DND-41 (cell line): ENCODE measurements at regions not wholly inside any gene's neighbourhood (a gene's known extent, or its start where the extent isn't known, plus 50 kb on each side); places are given as distances from the start of the nearest gene placed in this dataset.

Experiments
- ATAC-seq: fragments of 200-7000 bp; cut with Tn5 transposase; 3 replicates; pipeline ENCODE4 v1.9.1; 2021; ENCODE audit warnings: low read depth; ENCODE audit not compliant: insufficient read depth
- DNase-seq: peaks from one replicate; pipeline ENCODE4 v3.0.0-alpha.2; 2020
- H2AFZ ChIP-seq: 2 replicates; pipeline ENCODE4 v1.6.0; 2012; ENCODE audit warnings: low read depth, low read length
- H3K27ac ChIP-seq: 2 replicates; pipeline ENCODE4 v1.5.1; 2012; ENCODE audit warnings: low read length, inconsistent platforms
- H3K27me3 ChIP-seq: fragments of 200-600 bp; sonication (generic); 2 replicates; pipeline ENCODE4 v1.6.0; 2012; ENCODE audit warnings: low read length, mild to moderate bottlenecking, inconsistent platforms; ENCODE audit not compliant: insufficient read depth, poor library complexity
- H3K36me3 ChIP-seq: 2 replicates; pipeline ENCODE4 v1.5.1; 2012; ENCODE audit warnings: low read length, inconsistent platforms; ENCODE audit not compliant: insufficient read depth
- H3K4me1 ChIP-seq: 2 replicates; pipeline ENCODE4 v1.5.1; 2012; ENCODE audit warnings: mild to moderate bottlenecking, low read length; ENCODE audit not compliant: insufficient read depth
- H3K4me2 ChIP-seq: 2 replicates; pipeline ENCODE4 v1.6.0; 2012; ENCODE audit warnings: mild to moderate bottlenecking, moderate library complexity, low read length, inconsistent platforms; ENCODE audit not compliant: insufficient read depth
- H3K4me3 ChIP-seq, 2 experiments: fragments of 200-600 bp in 1 of 2; shearing (Covaris generic) in 1 of 2; 2 replicates each; pipeline ENCODE4 v1.5.1; 2012 to 2016; ENCODE audit warnings: inconsistent platforms in 2 of 2, low read length in 2 of 2, mild to moderate bottlenecking in 2 of 2, low read depth in 1 of 2, moderate library complexity in 1 of 2
- H3K79me2 ChIP-seq: 2 replicates; pipeline ENCODE4 v1.6.0; 2012; ENCODE audit warnings: low read length, inconsistent platforms; ENCODE audit not compliant: insufficient read depth
- H3K9ac ChIP-seq: 2 replicates; pipeline ENCODE4 v1.6.0; 2012; ENCODE audit warnings: low read depth, mild to moderate bottlenecking, inconsistent platforms, low read length, moderate library complexity
- H3K9me3 ChIP-seq: 2 replicates; pipeline ENCODE4 v1.5.1; 2012; ENCODE audit warnings: low read length, moderate library complexity, mild to moderate bottlenecking, inconsistent platforms; ENCODE audit not compliant: insufficient read depth, severe bottlenecking
- H4K20me1 ChIP-seq: 2 replicates; pipeline ENCODE4 v1.6.0; 2012; ENCODE audit warnings: low read length; ENCODE audit not compliant: insufficient read depth
- EZH2 ChIP-seq: IDR thresholded peaks from 3 replicates; pipeline ENCODE4 v1.6.1; 2012; ENCODE audit warnings: borderline replicate concordance, low read depth, mild to moderate bottlenecking, moderate library complexity, low read length, inconsistent platforms; ENCODE audit not compliant: severe bottlenecking
- TF ChIP-seq, protein P1 (sequence below): IDR thresholded peaks from 2 replicates; pipeline ENCODE4 v1.5.1; 2012; ENCODE audit warnings: borderline replicate concordance, low read length, moderate library complexity, mild to moderate bottlenecking; ENCODE audit not compliant: poor library complexity, severe bottlenecking; ENCODE audit errors: extremely low read depth

DNA sequence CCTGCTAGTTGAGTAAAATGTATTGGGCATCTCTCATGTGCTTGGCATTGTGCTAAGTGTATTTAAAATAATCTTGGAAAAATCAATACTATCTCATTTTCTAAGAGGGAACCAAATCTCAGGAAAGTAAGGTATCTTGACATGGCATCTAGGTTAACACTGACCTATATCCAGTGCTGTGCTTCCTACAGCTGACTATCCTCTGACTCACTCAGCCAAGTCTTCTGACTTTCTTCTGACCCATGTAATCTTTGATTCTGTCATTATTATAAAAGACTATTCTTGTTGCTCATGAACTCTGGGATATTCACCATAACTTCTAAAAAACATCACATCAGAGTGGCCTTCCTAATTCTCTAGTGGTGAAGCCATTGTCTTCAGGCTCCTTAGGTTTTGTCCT, 304.1 kb upstream of the TENM4 start:
- H3K9me3 ChIP-seq, result no peaks in the 10 kb centered on the region
- no peak overlapping the region for H3K4me2 ChIP-seq
- no peak overlapping the region for H3K9ac ChIP-seq
- H3K4me3 ChIP-seq, result no peak overlapping the region
- no peak overlapping the region for H3K27ac ChIP-seq
- ATAC-seq, result no peak
- TF ChIP-seq, protein P1, sequence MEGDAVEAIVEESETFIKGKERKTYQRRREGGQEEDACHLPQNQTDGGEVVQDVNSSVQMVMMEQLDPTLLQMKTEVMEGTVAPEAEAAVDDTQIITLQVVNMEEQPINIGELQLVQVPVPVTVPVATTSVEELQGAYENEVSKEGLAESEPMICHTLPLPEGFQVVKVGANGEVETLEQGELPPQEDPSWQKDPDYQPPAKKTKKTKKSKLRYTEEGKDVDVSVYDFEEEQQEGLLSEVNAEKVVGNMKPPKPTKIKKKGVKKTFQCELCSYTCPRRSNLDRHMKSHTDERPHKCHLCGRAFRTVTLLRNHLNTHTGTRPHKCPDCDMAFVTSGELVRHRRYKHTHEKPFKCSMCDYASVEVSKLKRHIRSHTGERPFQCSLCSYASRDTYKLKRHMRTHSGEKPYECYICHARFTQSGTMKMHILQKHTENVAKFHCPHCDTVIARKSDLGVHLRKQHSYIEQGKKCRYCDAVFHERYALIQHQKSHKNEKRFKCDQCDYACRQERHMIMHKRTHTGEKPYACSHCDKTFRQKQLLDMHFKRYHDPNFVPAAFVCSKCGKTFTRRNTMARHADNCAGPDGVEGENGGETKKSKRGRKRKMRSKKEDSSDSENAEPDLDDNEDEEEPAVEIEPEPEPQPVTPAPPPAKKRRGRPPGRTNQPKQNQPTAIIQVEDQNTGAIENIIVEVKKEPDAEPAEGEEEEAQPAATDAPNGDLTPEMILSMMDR, result no peak
- TF ChIP-seq EZH2, result no peak
- H4K20me1 ChIP-seq, result no peaks in the 10 kb centered on the region
- no peaks in the 10 kb centered on the region for H3K79me2 ChIP-seq
- no peak for DNase-seq
- no peak overlapping the region for H2AFZ ChIP-seq
- peaks cover 2% of the 10 kb centered on the region for H3K27me3 ChIP-seq
- H3K4me1 ChIP-seq, result no peaks in the 10 kb centered on the region
- H3K36me3 ChIP-seq, result no peaks in the 10 kb centered on the region

DNA sequence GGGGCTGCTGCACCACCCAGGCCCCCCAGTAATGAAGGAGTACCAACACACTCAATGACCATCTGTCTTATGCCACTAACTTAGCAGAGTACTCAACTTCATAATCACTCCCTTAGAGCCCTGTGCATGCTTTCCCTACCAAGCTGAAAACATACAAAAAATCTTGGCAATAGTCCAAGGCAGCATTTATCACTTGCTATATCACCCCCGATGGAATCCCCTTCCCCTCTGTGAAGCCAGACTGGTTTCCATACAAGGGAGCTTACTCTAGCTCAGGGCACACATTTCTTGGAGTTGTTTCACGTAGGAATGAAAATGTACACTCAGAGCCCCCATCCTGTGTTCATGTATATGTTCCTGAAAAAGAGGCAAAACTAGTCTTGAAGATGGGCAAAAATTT, 301.3 kb upstream of the TENM4 start:
- Histone ChIP-seq H3K4me2 (no peak overlapping the region), H4K20me1 (no peaks in the 10 kb centered on the region), H3K9me3 (no peaks in the 10 kb centered on the region), H3K79me2 (no peaks in the 10 kb centered on the region), H3K27ac (no peak overlapping the region), H3K4me3 (no peak overlapping the region), H3K9ac (no peak overlapping the region), H3K36me3 (no peaks in the 10 kb centered on the region), H3K4me1 (no peaks in the 10 kb centered on the region), H2AFZ (no peak overlapping the region), H3K27me3 (no peaks in the 10 kb centered on the region)
- TF ChIP-seq EZH2, result no peak
- TF ChIP-seq, protein P1, result no peak
- ATAC-seq (no peak), DNase-seq (no peak)

- no peaks in the 10 kb centered on the region for H3K79me2 ChIP-seq
- H3K9ac ChIP-seq, result no peak overlapping the region
- H3K9me3 ChIP-seq, result no peaks in the 10 kb centered on the region
- H3K4me1 ChIP-seq, result no peaks in the 10 kb centered on the region
- no peaks in the 10 kb centered on the region for H3K36me3 ChIP-seq
- ATAC-seq (no peak), DNase-seq (no peak)
- no peaks in the 10 kb centered on the region for H3K27me3 ChIP-seq
- no peak for TF ChIP-seq EZH2
- TF ChIP-seq, protein P1, result no peak
- no peak overlapping the region for H2AFZ ChIP-seq
- no peak overlapping the region for H3K27ac ChIP-seq
- no peak overlapping the region for H3K4me3 ChIP-seq
- no peaks in the 10 kb centered on the region for H4K20me1 ChIP-seq
- H3K4me2 ChIP-seq, result no peak overlapping the region
Measured at GRCh38 chr11:79739591-79739990, 298.8 kb upstream of the TENM4 start.

- Histone ChIP-seq H3K27ac (no peak overlapping the region), H3K4me3 (no peak overlapping the region), H2AFZ (no peak overlapping the region), H3K4me2 (no peak overlapping the region), H3K9ac (no peak overlapping the region), H3K79me2 (no peaks in the 10 kb centered on the region), H3K27me3 (no peaks in the 10 kb centered on the region), H3K4me1 (no peaks in the 10 kb centered on the region), H3K36me3 (no peaks in the 10 kb centered on the region), H4K20me1 (no peaks in the 10 kb centered on the region), H3K9me3 (no peaks in the 10 kb centered on the region)
- TF ChIP-seq, protein P1, result no peak
- TF ChIP-seq EZH2, result no peak
- no peak for ATAC-seq
- no peak for DNase-seq
Measured at GRCh38 chr11:79727221-79727620, 286.4 kb upstream of the TENM4 start.
